AG10803 (cell line): ENCODE measurements at regions not wholly inside any gene's neighbourhood (a gene's known extent, or its start where the extent isn't known, plus 50 kb on each side); places are given as distances from the start of the nearest gene placed in this dataset.

Experiments
- DNase-seq: peaks from one replicate; pipeline ENCODE4 v3.0.0; 2010; ENCODE audit warnings: low read depth
- H3K4me3 ChIP-seq: 2 replicates; pipeline ENCODE4 v1.5.1; 2011; ENCODE audit warnings: mild to moderate bottlenecking, low read length, control low read depth
- TF ChIP-seq, protein P1 (sequence below): conservative IDR thresholded peaks from 2 replicates; pipeline ENCODE4 v1.5.1; 2011; ENCODE audit warnings: mild to moderate bottlenecking, low read length, control low read depth, inconsistent platforms

- DNase-seq, result no peak
- TF ChIP-seq, protein P1, sequence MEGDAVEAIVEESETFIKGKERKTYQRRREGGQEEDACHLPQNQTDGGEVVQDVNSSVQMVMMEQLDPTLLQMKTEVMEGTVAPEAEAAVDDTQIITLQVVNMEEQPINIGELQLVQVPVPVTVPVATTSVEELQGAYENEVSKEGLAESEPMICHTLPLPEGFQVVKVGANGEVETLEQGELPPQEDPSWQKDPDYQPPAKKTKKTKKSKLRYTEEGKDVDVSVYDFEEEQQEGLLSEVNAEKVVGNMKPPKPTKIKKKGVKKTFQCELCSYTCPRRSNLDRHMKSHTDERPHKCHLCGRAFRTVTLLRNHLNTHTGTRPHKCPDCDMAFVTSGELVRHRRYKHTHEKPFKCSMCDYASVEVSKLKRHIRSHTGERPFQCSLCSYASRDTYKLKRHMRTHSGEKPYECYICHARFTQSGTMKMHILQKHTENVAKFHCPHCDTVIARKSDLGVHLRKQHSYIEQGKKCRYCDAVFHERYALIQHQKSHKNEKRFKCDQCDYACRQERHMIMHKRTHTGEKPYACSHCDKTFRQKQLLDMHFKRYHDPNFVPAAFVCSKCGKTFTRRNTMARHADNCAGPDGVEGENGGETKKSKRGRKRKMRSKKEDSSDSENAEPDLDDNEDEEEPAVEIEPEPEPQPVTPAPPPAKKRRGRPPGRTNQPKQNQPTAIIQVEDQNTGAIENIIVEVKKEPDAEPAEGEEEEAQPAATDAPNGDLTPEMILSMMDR, result no peak
- no peak overlapping the region for H3K4me3 ChIP-seq
These were observed 198.3 kb upstream of the TGFBR2 start for GRCh38 chr3:30408105-30408557.

- TF ChIP-seq, protein P1, result no peak
- H3K4me3 ChIP-seq, result no peak overlapping the region
- DNase-seq, result no peak
These were observed 188.0 kb upstream of the TGFBR2 start for GRCh38 chr3:30418443-30418842.

- DNase-seq, result peak; percentile 88
- TF ChIP-seq, protein P1, result no peak
- H3K4me3 ChIP-seq, result no peak overlapping the region
These were observed 185.1 kb upstream of the TGFBR2 start for GRCh38 chr3:30421266-30421665.

DNA sequence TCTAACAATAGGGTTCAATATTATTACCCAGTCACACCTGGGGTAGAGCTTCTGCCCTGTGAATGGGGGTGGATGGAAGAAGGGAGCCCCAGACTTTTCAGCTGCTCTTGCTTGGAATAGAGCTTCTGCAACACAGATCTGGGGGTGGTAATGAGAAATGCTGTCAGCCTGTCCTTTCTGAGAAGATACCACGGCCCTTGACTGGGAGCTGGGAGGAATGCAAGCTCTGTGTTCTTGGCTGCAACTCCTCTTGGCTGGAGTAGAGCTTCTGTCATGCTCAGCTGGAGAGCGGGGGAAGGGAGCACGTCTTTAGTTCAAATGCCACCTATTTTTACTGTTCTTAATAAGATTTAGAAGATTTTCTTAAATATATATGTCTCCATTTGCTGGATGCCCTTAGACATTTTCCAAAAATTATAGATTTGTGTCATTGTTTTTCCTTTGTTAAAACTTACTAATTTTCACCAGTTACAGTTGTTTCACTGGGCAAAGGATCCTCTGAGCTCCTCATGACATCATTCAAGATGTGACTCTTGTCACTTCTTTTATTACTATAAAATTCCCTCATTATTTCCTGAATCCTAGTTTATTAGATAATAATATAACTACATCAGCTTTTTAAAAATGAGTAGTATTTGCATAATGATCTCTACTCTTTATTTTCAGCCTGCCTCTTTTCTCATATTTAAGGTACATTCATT is 180.0 kb upstream of the TGFBR2 start:
- TF ChIP-seq, protein P1, result no peak
- DNase-seq, result peak; percentile 78
- no peak overlapping the region for H3K4me3 ChIP-seq

- peak; percentile 71 for DNase-seq
- H3K4me3 ChIP-seq, result no peak overlapping the region
- TF ChIP-seq, protein P1, result no peak
These were observed 178.2 kb upstream of the TGFBR2 start for GRCh38 chr3:30428251-30428650.

- peak; percentile 63 for DNase-seq
- H3K4me3 ChIP-seq, result peak overlapping the region; percentile 38
- TF ChIP-seq, protein P1, result no peak
These were observed 170.5 kb upstream of the TGFBR2 start for GRCh38 chr3:30435861-30436331.

- TF ChIP-seq, protein P1, result peak; percentile 19
- DNase-seq, result peak; percentile 78
- H3K4me3 ChIP-seq, result no peak overlapping the region
These were observed 169.2 kb upstream of the TGFBR2 start for GRCh38 chr3:30437171-30437601.
